RKO (cell line): ENCODE measurements at regions not wholly inside any gene's neighbourhood (a gene's known extent, or its start where the extent isn't known, plus 50 kb on each side); places are given as distances from the start of the nearest gene placed in this dataset.

Experiments
- DNase-seq: peaks from one replicate; pipeline ENCODE4 v3.0.0-alpha.2; 2016; ENCODE audit warnings: low spot score

GRCh38 chr1:235009561-235010306 lies 118.9 kb downstream of the TOMM20 start:
- no peak for DNase-seq

- no peak for DNase-seq
These were observed 119.6 kb downstream of the TOMM20 start for GRCh38 chr1:235009074-235009473.

GRCh38 chr1:235008239-235008638 lies 120.4 kb downstream of the TOMM20 start:
- DNase-seq: no peak

GRCh38 chr1:235006816-235007215 lies 121.8 kb downstream of the TOMM20 start:
- DNase-seq: no peak

- DNase-seq: no peak
These were observed 122.4 kb downstream of the TOMM20 start for GRCh38 chr1:235006132-235006721.

- no peak for DNase-seq
These were observed 123.7 kb downstream of the TOMM20 start for GRCh38 chr1:235004840-235005391.

GRCh38 chr1:235004276-235004675 lies 124.4 kb downstream of the TOMM20 start:
- DNase-seq: no peak

- DNase-seq: no peak
These were observed 125.8 kb downstream of the TOMM20 start for GRCh38 chr1:235002706-235003300.

- DNase-seq: no peak
These were observed 129.1 kb downstream of the TOMM20 start for GRCh38 chr1:234999513-234999940.

GRCh38 chr1:234997896-234998741 lies 130.5 kb downstream of the TOMM20 start:
- DNase-seq: no peak

GRCh38 chr1:234997201-234997895 lies 131.3 kb downstream of the TOMM20 start:
- peak; percentile 97 for DNase-seq

GRCh38 chr1:234996245-234996757 lies 132.3 kb downstream of the TOMM20 start:
- DNase-seq: no peak

GRCh38 chr1:234994436-234995295 lies 134.0 kb downstream of the TOMM20 start:
- no peak for DNase-seq

- DNase-seq: no peak
These were observed 136.6 kb downstream of the TOMM20 start for GRCh38 chr1:234992065-234992464.

- DNase-seq: no peak
These were observed 137.5 kb downstream of the TOMM20 start for GRCh38 chr1:234990874-234991801.

- no peak for DNase-seq
These were observed 138.3 kb downstream of the TOMM20 start for GRCh38 chr1:234990328-234990675.

GRCh38 chr1:234989479-234990327 lies 138.9 kb downstream of the TOMM20 start:
- no peak for DNase-seq

GRCh38 chr1:234989019-234989418 lies 139.6 kb downstream of the TOMM20 start:
- DNase-seq: no peak
